Astrocyte of the spinal cord (primary cell): ENCODE measurements at regions not wholly inside any gene's neighbourhood (a gene's known extent, or its start where the extent isn't known, plus 50 kb on each side); places are given as distances from the start of the nearest gene placed in this dataset.
"Not testable (repeated sequence)": the region's sequence is repeated elsewhere in the genome, so short reads cannot be mapped to it uniquely, and the experiment has no call there.

Experiments
- DNase-seq: peaks from one replicate; pipeline ENCODE4 v3.0.0; 2011; ENCODE audit warnings: low read depth, low spot score
- H3K4me3 ChIP-seq: 2 replicates; pipeline ENCODE4 v1.5.1; 2011; ENCODE audit warnings: low read depth, mild to moderate bottlenecking, low read length, moderate library complexity
- CTCF ChIP-seq: IDR thresholded peaks from 2 replicates; pipeline ENCODE4 v1.5.1; 2012; ENCODE audit warnings: low read depth, mild to moderate bottlenecking, low read length, inconsistent platforms
- in situ Hi-C: cut with HindIII; loops from 2 replicates; pipeline ENCODE4 v1.10.0; 2017; ENCODE audit warnings: low sequenced_read_pairs

GRCh38 chr12:14086838-14087237, 105.4 kb upstream of the GRIN2B start:
- in situ Hi-C loops: no loop called here
- no peak overlapping the region for H3K4me3 ChIP-seq
- DNase-seq: no peak
- no peak for TF ChIP-seq CTCF

- H3K4me3 ChIP-seq: no peak overlapping the region
- in situ Hi-C loops: no loop called here
- DNase-seq: no peak
- TF ChIP-seq CTCF: no peak
Measured at GRCh38 chr12:14099994-14100393, 118.6 kb upstream of the GRIN2B start.

- DNase-seq, in situ Hi-C loops, H3K4me3 ChIP-seq: not testable (repeated sequence)
Measured at GRCh38 chr12:14101556-14101955, 120.2 kb upstream of the GRIN2B start.

GRCh38 chr12:14111230-14111865, 129.9 kb upstream of the GRIN2B start:
- DNase-seq: no peak
- TF ChIP-seq CTCF: no peak
- in situ Hi-C loops: no loop called here
- no peak overlapping the region for H3K4me3 ChIP-seq

- in situ Hi-C loops: no loop called here
- DNase-seq: no peak
- H3K4me3 ChIP-seq: no peak overlapping the region
- TF ChIP-seq CTCF: no peak
Measured at GRCh38 chr12:14113031-14113430, 131.6 kb upstream of the GRIN2B start.

GRCh38 chr12:14126692-14127091, 145.3 kb upstream of the GRIN2B start:
- DNase-seq: no peak
- TF ChIP-seq CTCF: no peak
- no peak overlapping the region for H3K4me3 ChIP-seq
- in situ Hi-C loops: no loop called here

GRCh38 chr12:14129611-14130195, 148.3 kb upstream of the GRIN2B start:
- no peak for DNase-seq
- TF ChIP-seq CTCF: no peak
- in situ Hi-C loops: no loop called here
- H3K4me3 ChIP-seq: no peak overlapping the region
